Lower leg skin (tissue), 3 donors: ENCODE measurements at regions not wholly inside any gene's neighbourhood (a gene's known extent, or its start where the extent isn't known, plus 50 kb on each side); places are given as distances from the start of the nearest gene placed in this dataset.

Source experiments
- POLR2A ChIP-seq, 2 donors: fragments of 450-650 bp; IDR thresholded peaks; one replicate each; pipeline ENCODE4 v1.6.1; 2016 to 2017; ENCODE audit warnings: antibody characterized with exemption in 2 of 2, mild to moderate bottlenecking in 1 of 2, moderate library complexity in 1 of 2
- TF ChIP-seq, protein P1 (sequence below), 3 donors: fragments of 450-650 bp; IDR thresholded peaks; one replicate each; pipeline ENCODE4 v1.5.1; 2016; ENCODE audit warnings: antibody characterized with exemption in 3 of 3, mild to moderate bottlenecking in 3 of 3, moderate library complexity in 2 of 3

DNA sequence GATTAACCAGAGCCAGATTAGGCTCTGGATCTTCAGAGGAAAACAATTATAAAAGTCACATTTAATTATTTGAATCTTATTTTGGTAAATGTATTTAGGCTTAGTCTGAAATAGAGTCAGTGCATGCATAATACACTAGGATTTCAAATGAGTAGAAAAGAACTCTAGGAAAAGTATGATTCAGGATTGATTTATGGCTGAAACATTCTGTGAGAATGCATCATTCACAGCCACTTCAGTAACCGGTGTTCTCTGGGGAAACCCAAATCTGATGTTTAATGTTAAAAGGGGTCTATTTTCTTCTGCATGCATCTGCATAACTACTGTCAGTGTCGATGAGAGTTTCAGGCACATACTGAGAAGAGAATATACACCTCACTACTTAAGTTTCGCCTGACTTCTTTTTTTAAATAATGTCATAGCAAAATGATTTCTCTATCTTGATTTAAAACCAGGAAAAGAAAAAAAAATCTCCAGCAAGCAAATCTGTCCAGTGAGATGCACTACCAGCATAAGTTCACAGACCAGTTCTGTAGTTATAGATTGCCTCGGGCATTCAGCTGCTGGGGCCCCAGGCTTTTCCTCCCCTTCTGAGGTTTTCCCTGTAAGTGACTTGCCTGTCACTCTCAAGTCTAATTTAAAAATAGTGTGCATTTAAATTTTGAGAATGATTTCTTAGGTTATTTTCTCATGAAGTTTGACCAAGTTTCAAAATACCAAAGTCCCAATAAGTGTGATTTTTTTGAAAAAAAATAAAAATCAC, 501.5 kb downstream of the NR4A2 start:
- TF ChIP-seq POLR2A (IDR thresholded peaks at IDR 0.05): no peak
- TF ChIP-seq, protein P1, sequence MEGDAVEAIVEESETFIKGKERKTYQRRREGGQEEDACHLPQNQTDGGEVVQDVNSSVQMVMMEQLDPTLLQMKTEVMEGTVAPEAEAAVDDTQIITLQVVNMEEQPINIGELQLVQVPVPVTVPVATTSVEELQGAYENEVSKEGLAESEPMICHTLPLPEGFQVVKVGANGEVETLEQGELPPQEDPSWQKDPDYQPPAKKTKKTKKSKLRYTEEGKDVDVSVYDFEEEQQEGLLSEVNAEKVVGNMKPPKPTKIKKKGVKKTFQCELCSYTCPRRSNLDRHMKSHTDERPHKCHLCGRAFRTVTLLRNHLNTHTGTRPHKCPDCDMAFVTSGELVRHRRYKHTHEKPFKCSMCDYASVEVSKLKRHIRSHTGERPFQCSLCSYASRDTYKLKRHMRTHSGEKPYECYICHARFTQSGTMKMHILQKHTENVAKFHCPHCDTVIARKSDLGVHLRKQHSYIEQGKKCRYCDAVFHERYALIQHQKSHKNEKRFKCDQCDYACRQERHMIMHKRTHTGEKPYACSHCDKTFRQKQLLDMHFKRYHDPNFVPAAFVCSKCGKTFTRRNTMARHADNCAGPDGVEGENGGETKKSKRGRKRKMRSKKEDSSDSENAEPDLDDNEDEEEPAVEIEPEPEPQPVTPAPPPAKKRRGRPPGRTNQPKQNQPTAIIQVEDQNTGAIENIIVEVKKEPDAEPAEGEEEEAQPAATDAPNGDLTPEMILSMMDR (IDR thresholded peaks at IDR 0.05): no peak
